GM18520 (cell line): ENCODE measurements at regions not wholly inside any gene's neighbourhood (a gene's known extent, or its start where the extent isn't known, plus 50 kb on each side); places are given as distances from the start of the nearest gene placed in this dataset.
"Not testable (repeated sequence)": the region's sequence is repeated elsewhere in the genome, so short reads cannot be mapped to it uniquely, and the experiment has no call there.

Source experiments
- ATAC-seq: cut with Tn5 transposase; IDR thresholded peaks from one replicate; pipeline ENCODE4 v1.9.1; 2021; ENCODE audit not compliant: unreplicated experiment

DNA sequence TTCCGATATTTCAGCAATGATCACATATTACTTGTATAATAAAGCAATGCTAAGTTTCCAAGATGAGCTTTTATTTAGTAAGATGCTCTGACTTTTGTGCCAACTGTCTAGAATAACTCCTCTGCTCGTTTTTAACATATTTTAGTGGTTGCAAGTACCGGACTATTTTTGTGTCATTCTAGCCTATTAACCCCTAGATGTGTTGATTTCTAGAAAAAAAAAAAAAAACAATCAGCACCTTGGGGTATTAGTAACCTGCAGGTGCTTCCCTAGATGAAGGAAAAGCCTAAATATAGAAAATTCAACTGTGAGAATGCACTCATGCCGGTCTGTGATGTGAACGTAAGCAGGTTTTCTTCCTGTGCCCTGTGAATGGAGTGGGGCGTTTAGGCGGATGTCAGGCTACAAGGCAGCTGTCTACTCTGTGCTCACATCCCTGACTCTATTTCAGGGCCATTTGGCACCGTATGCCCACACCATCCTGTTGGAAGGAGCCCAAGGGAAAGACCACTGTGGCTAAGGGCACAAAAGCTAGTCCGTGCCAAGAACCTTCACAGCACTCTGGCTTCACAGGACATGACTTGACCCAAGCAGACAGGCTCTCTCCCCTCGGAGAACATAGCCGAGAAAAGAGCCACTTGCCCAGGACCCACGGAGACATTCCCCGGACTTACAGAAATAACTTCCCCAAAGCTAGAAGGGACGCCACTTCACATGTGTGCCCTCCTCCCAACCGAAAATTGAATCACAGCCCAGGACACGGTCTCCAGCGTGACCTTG is 60.9 kb upstream of the AGAP1 start:
- no peak for ATAC-seq

DNA sequence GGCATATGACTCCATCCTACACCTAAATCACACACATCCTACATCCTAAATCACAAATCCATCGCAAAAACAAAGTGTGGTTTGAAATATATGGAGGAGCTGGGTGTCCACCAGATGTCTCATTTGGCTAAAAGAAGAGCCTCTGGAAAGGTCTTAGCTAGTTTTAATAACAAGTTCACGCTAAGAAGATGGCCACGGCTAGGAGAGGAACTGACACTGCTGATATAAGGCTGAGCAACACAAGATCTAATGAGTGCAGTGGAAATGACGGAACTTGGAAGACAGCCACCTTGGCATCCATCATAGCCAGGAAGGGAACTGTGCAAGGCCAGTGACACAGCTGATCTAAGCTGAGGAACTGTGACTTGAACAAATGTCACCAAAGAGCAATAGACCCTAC is 60.0 kb upstream of the AGAP1 start:
- no peak for ATAC-seq

DNA sequence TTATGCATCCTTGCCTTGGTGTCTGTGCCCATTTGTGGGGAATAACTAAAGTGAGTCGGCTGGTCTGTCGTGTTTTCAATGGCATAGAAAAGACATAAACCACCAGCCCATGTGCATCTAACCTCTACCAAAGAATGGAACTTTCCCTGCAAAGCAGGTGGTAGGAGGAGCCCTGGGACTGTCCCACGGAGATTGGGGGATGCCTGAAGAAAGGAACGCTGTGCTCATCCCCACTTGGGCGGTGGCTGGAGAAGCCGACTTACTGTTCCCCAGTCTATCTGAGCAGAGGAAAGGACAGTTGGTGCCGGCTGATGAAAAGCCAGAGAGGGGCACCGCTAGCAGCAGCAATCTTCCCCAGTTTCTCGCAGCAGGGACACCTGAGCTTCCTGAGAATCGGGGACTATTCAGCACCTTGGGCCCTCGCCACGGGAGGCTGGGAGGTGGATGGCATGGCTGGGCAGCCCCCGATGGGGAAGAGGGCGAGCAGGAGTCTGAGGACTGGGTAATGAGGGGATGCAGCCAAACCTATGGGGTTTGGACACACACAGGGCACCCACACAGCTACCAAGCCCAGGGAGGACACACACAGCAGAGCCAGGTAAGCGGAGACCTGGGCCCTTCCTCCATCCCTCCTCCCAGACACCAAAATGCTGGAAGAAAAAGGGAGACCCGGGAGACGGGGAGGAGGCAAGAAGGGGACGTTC is 53.7 kb upstream of the AGAP1 start:
- no peak for ATAC-seq

DNA sequence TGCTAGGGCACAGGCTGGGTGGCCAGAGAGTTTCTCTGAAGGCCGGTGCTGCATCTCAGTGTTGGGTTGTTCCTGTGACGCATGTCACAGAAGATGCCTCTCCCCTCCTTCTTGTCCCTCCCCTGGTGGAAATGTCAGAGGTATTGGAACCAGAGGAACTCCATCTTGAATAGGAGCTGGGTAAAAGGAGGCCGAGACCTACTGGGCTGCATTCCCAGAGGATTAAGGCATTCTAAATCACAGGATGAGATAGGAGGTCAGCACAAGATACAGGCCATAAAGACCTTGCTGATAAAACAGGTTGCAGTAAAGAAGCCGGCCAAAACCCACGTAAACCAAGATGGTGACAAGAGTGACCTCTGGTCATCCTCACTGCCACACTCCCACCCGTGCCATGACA is 50.3 kb upstream of the AGAP1 start:
- ATAC-seq, result not testable (repeated sequence)
